Colonic mucosa (tissue), 4 donors: ENCODE measurements at regions not wholly inside any gene's neighbourhood (a gene's known extent, or its start where the extent isn't known, plus 50 kb on each side); places are given as distances from the start of the nearest gene placed in this dataset.

Experiments
- DNase-seq: peaks from one replicate; pipeline ENCODE4 v3.0.0-alpha.2; 2020
- H3K27ac ChIP-seq: fragments of 200-600 bp; one replicate; pipeline ENCODE4 v1.8.0; 2021
- H3K27me3 ChIP-seq: fragments of 200-600 bp; one replicate; pipeline ENCODE4 v1.8.0; 2021
- H3K36me3 ChIP-seq: fragments of 200-600 bp; one replicate; pipeline ENCODE4 v1.8.0; 2021
- H3K4me1 ChIP-seq: fragments of 200-600 bp; one replicate; pipeline ENCODE4 v1.8.0; 2021; ENCODE audit warnings: mild to moderate bottlenecking
- H3K4me3 ChIP-seq: fragments of 200-600 bp; one replicate; pipeline ENCODE4 v1.8.0; 2021
- H3K9ac ChIP-seq, 2 donors: one replicate each; pipeline ENCODE4 v1.7.0; 2013; ENCODE audit warnings: control low read depth in 2 of 2, low read depth in 2 of 2, low read length in 2 of 2
- H3K9me3 ChIP-seq: fragments of 200-600 bp; one replicate; pipeline ENCODE4 v1.8.0; 2021
- intact Hi-C: fragments of 100-400 bp; cut with DNase I; formaldehyde crosslinking; loops from one replicate; pipeline ENCODE4 v1.14.1; 2022
- TF ChIP-seq, protein P1 (sequence below): fragments of 200-600 bp; IDR thresholded peaks from one replicate; pipeline ENCODE4 v1.8.0; 2022; ENCODE audit warnings: antibody characterized with exemption, mild to moderate bottlenecking
- donor health status: healthy.
- donor health status: DM: no; HTN: no; CAD: no.
- donor health status: DM: no; HTN: no; CAD: no.

DNA sequence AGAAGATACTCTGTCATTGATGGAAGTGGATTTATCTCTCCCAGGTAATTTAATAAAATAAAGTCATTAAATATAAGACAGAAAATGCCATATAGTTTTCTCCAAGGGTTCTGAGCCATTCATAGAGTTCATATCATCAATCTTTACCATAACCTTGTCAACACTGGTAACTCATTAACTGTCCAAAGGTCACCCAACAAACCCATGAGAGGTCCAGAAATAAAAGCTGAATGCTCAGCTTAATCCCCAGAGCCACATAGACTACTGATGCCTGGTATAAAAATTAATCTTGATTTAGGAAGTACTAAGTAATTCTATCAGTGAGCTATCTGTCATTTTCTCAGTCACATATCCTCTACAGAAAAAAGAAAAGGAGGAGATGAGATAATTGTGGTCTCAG, 903.0 kb upstream of the DDX18 start:
- intact Hi-C loops, result no loop called here
- Histone ChIP-seq H3K4me3 (no peak overlapping the region), H3K9me3 (no peaks in the 10 kb centered on the region), H3K27ac (no peak overlapping the region), H3K36me3 (no peaks in the 10 kb centered on the region), H3K9ac (no peak overlapping the region), H3K4me1 (no peaks in the 10 kb centered on the region), H3K27me3 (no peaks in the 10 kb centered on the region)
- no peak for DNase-seq
- TF ChIP-seq, protein P1, sequence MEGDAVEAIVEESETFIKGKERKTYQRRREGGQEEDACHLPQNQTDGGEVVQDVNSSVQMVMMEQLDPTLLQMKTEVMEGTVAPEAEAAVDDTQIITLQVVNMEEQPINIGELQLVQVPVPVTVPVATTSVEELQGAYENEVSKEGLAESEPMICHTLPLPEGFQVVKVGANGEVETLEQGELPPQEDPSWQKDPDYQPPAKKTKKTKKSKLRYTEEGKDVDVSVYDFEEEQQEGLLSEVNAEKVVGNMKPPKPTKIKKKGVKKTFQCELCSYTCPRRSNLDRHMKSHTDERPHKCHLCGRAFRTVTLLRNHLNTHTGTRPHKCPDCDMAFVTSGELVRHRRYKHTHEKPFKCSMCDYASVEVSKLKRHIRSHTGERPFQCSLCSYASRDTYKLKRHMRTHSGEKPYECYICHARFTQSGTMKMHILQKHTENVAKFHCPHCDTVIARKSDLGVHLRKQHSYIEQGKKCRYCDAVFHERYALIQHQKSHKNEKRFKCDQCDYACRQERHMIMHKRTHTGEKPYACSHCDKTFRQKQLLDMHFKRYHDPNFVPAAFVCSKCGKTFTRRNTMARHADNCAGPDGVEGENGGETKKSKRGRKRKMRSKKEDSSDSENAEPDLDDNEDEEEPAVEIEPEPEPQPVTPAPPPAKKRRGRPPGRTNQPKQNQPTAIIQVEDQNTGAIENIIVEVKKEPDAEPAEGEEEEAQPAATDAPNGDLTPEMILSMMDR, result no peak

DNA sequence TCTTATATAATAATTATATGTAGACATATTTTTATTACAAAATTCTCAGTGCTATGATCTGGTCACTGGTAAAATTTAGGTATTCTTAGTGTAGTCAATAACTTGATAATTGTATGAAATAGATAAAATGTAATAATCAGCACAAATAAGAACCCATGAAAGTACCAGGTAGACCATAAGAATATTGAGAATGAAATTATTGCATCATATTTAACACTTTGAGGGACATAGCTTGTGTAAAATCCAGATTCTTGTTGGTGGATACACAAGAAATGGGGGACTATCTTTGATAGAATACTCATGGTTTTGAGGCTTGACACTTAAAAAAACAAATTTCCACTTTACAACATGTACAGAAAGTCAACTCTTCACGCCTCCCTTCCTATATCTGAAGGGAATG, 898.8 kb upstream of the DDX18 start:
- TF ChIP-seq, protein P1, result no peak
- intact Hi-C loops, result no loop called here
- no peaks in the 10 kb centered on the region for H3K4me1 ChIP-seq
- no peak overlapping the region for H3K9ac ChIP-seq
- no peaks in the 10 kb centered on the region for H3K36me3 ChIP-seq
- no peaks in the 10 kb centered on the region for H3K27me3 ChIP-seq
- no peak overlapping the region for H3K27ac ChIP-seq
- H3K4me3 ChIP-seq, result no peak overlapping the region
- no peaks in the 10 kb centered on the region for H3K9me3 ChIP-seq
- no peak for DNase-seq

DNA sequence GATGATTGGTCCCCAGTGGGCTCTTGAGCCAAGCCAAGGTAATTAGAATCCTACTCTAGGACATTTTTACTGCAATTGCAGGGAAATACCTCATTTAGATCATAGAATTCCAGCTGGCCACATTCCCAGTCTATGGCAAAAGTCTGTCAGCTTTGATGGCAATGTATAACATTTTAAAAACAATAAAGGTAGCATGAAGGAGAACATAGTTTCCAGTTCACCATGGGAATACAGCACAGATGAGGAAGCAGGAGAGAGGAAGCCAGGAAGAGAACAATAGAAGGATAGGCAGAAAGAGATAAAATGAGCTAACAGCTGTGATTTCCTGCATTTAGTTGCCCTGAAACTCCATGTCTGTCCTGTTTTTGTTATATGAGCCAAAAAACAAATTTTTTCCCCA, 897.3 kb upstream of the DDX18 start:
- no peak for DNase-seq
- Histone ChIP-seq H3K27me3 (no peaks in the 10 kb centered on the region), H3K36me3 (no peaks in the 10 kb centered on the region), H3K9me3 (no peaks in the 10 kb centered on the region), H3K9ac (no peak overlapping the region), H3K4me1 (no peaks in the 10 kb centered on the region), H3K4me3 (no peak overlapping the region), H3K27ac (no peak overlapping the region)
- intact Hi-C loops, result no loop called here
- TF ChIP-seq, protein P1, result no peak

DNA sequence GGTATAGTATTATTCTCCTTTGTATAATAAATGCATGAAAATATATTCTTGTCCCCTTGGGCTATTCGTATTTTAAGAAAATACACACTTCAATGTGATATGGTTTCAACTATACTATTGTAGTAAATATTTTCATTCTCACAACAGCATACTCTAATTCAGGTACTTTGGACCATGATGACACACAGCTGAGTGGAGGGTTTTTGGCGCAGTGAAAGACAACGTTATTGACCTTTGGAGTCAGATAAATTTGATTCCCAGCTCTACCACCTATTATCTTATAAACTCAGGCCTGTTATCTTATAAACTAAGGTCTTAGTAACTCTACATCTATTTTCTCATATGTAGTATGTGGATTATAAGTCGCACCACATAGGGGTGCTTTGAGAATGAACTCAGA, 895.9 kb upstream of the DDX18 start:
- Histone ChIP-seq H3K9ac (no peak overlapping the region), H3K27me3 (no peaks in the 10 kb centered on the region), H3K9me3 (no peaks in the 10 kb centered on the region), H3K27ac (no peak overlapping the region), H3K36me3 (no peaks in the 10 kb centered on the region), H3K4me3 (no peak overlapping the region), H3K4me1 (no peaks in the 10 kb centered on the region)
- TF ChIP-seq, protein P1, result no peak
- DNase-seq, result no peak
- intact Hi-C loops, result no loop called here

DNA sequence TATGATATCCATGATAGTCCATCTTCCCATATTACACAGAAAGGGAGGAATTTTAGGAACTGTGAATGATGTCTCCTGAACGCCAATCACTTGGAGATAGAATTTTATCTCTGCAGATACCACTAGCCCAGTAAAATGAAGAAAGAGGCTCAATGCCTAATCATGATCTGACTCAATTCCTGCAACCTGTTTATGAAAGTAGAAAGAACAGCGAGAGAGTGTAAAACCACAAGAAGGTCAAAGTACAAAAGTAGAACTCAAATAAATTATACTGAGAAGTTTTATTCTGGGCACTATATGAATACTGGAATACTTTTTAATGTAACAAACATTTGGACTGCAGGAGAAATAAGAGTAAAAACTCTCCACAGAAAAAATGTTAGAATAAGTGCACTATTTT, 892.1 kb upstream of the DDX18 start:
- Histone ChIP-seq H3K4me1 (no peaks in the 10 kb centered on the region), H3K27me3 (no peaks in the 10 kb centered on the region), H3K9ac (no peak overlapping the region), H3K27ac (no peak overlapping the region), H3K4me3 (no peak overlapping the region), H3K36me3 (no peaks in the 10 kb centered on the region), H3K9me3 (no peaks in the 10 kb centered on the region)
- DNase-seq, result no peak
- TF ChIP-seq, protein P1, result no peak
- intact Hi-C loops, result no loop called here

DNA sequence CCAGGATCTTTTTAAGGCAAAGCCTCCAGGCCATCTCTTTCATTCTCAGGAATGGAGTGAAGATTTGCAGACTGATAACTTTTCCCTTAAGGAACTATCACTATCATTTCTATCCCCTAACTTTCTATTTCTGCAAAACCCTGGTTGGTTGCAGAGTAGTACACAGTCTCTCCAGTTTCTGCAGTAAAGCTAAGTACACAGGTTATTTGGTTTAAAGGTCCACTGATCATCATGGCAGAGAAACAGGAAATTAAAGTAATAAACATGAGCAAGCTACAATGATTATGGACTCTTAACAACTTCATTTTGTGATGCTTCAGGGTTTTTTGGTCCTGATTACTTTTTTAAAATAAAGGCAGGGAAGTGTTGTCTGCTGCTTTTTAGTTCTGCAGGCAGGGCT, 890.0 kb upstream of the DDX18 start:
- Histone ChIP-seq H3K9ac (no peak overlapping the region), H3K4me3 (no peak overlapping the region), H3K27me3 (no peaks in the 10 kb centered on the region), H3K9me3 (no peaks in the 10 kb centered on the region), H3K36me3 (no peaks in the 10 kb centered on the region), H3K4me1 (no peaks in the 10 kb centered on the region), H3K27ac (no peak overlapping the region)
- intact Hi-C loops, result no loop called here
- DNase-seq, result no peak
- TF ChIP-seq, protein P1, result no peak
